Brain microvascular endothelial cell (primary cell): ENCODE measurements at regions not wholly inside any gene's neighbourhood (a gene's known extent, or its start where the extent isn't known, plus 50 kb on each side); places are given as distances from the start of the nearest gene placed in this dataset.
"Not testable (repeated sequence)": the region's sequence is repeated elsewhere in the genome, so short reads cannot be mapped to it uniquely, and the experiment has no call there.

Experiments used
- DNase-seq: peaks from one replicate; pipeline ENCODE4 v3.0.0-alpha.2; 2020
- H3K27ac ChIP-seq: fragments of 250-450 bp; sonication (Bioruptor Pico); 2 replicates; pipeline ENCODE4 v1.5.1; 2020; ENCODE audit warnings: mild to moderate bottlenecking, moderate library complexity
- H3K27me3 ChIP-seq: fragments of 250-450 bp; sonication (Bioruptor Pico); replicated peaks from 2 replicates; pipeline ENCODE4 v1.5.1; 2020; ENCODE audit warnings: mild to moderate bottlenecking
- H3K36me3 ChIP-seq: fragments of 250-450 bp; sonication (Bioruptor Pico); replicated peaks from 2 replicates; pipeline ENCODE4 v1.5.1; 2020; ENCODE audit warnings: mild to moderate bottlenecking
- H3K4me3 ChIP-seq: 2 replicates; pipeline ENCODE4 v1.5.1; 2011; ENCODE audit warnings: low read depth, mild to moderate bottlenecking, control low read depth, low read length, moderate library complexity
- CTCF ChIP-seq: IDR thresholded peaks from 2 replicates; pipeline ENCODE4 v1.5.1; 2011; ENCODE audit warnings: low read depth, mild to moderate bottlenecking, moderate library complexity, low read length, control low read depth, inconsistent platforms; ENCODE audit errors: missing control alignments
- in situ Hi-C: cut with HindIII; loops from 2 replicates; pipeline ENCODE4 v1.10.0; 2017; ENCODE audit warnings: low sequenced_read_pairs, low pct_ligation_motif_present

- in situ Hi-C loops, result no loop called here
- no peaks in the 10 kb centered on the region for H3K27me3 ChIP-seq
- H3K36me3 ChIP-seq, result no peaks in the 10 kb centered on the region
- DNase-seq, result no peak
- no peak overlapping the region for H3K4me3 ChIP-seq
- no peak overlapping the region for H3K27ac ChIP-seq
- no peak for TF ChIP-seq CTCF
Observed at GRCh38 chr10:80787952-80788351, 250.2 kb downstream of the SH2D4B start.

DNA sequence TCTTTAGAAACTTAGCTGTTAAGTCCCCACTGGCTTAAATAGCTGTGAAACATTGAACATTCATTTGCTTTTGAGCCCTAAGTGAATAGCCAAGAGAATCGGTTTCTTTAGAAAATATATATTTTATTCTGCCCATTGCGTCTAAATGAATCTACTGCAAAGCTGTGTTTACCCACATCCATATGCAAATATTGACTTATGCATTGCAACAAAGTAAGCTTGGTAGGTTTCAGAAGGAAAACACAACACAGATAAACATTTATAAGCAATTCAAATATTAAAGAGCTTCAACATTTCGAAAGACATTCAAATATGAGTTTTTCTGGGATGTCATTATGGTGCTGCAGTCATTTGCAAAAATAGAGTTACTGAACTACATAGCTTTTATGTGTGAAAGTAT is 257.3 kb downstream of the SH2D4B start:
- in situ Hi-C loops, result no loop called here
- no peak for TF ChIP-seq CTCF
- Histone ChIP-seq H3K4me3 (no peak overlapping the region), H3K36me3 (no peaks in the 10 kb centered on the region), H3K27me3 (no peaks in the 10 kb centered on the region), H3K27ac (no peak overlapping the region)
- no peak for DNase-seq

GRCh38 chr10:80805343-80806020 is 267.8 kb downstream of the SH2D4B start:
- Histone ChIP-seq H3K4me3 (no peak overlapping the region), H3K27ac (no peak overlapping the region), H3K27me3 (no peaks in the 10 kb centered on the region), H3K36me3 (no peaks in the 10 kb centered on the region)
- in situ Hi-C loops, result no loop called here
- DNase-seq, result no peak
- TF ChIP-seq CTCF, result no peak

- Histone ChIP-seq H3K4me3 (no peak overlapping the region), H3K36me3 (no peaks in the 10 kb centered on the region), H3K27me3 (no peaks in the 10 kb centered on the region), H3K27ac (no peak overlapping the region)
- DNase-seq, result no peak
- no peak for TF ChIP-seq CTCF
- in situ Hi-C loops, result no loop called here
Observed at GRCh38 chr10:80814147-80814652, 276.5 kb downstream of the SH2D4B start.

GRCh38 chr10:80829151-80829550 is 291.4 kb downstream of the SH2D4B start:
- no peak for DNase-seq
- no peak for TF ChIP-seq CTCF
- Histone ChIP-seq H3K36me3 (no peaks in the 10 kb centered on the region), H3K4me3 (no peak overlapping the region), H3K27ac (no peak overlapping the region), H3K27me3 (no peaks in the 10 kb centered on the region)
- in situ Hi-C loops, result no loop called here

GRCh38 chr10:80829562-80829961 is 291.9 kb downstream of the SH2D4B start:
- no peak for TF ChIP-seq CTCF
- H3K27ac ChIP-seq, result no peak overlapping the region
- in situ Hi-C loops, result no loop called here
- no peak overlapping the region for H3K4me3 ChIP-seq
- H3K27me3 ChIP-seq, result no peaks in the 10 kb centered on the region
- DNase-seq, result no peak
- H3K36me3 ChIP-seq, result no peaks in the 10 kb centered on the region

DNA sequence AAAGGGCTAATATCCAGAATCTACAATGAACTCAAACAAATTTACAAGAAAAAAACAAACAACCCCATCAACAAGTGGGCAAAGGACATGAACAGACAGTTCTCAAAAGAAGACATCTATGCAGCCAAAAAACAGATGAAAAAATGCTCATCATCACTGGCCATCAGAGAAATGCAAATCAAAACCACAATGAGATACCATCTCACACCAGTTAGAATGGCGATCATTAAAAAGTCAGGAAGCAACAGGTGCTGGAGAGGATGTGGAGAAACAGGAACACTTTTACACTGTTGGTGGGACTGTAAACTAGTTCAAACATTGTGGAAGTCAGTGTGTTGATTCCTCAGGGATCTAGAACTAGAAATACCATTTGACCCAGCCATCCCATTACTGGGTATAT is 295.0 kb downstream of the SH2D4B start:
- H3K27me3 ChIP-seq, DNase-seq, H3K4me3 ChIP-seq, H3K36me3 ChIP-seq, H3K27ac ChIP-seq, in situ Hi-C loops: not testable (repeated sequence)
